ENCODE measurements at regions not wholly inside any gene's neighbourhood (a gene's known extent, or its start where the extent isn't known, plus 50 kb on each side); places are given as distances from the start of the nearest gene placed in this dataset.

DNA sequence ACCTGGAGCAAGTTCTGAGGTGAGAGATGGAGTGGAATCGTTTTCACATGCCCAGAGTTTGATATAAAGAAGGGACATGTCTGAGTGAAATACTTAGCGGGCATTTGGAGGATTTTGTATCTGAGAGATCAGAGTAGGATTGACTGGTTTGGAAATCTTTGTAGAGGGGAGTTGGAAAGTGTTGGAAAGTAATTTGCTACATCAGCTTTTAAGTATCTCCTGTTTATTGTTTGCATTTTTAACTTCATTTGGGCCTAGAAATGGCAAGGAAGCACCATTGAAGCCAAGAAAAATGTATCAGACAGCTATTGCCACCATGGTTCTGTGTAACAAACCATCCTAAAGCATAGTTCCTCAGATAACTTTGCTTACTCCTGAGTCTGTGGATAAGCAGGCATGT lies 1015.1 kb upstream of the EEF2KMT start:
- no peaks in the 10 kb centered on the region for H3K27me3 ChIP-seq (replicated peaks; ENCODE audit: insufficient read depth)
- TF ChIP-seq CTCF (IDR thresholded peaks at IDR 0.05): no peak
- H3K4me3 ChIP-seq: no peak overlapping the region
- ATAC-seq (ENCODE audit: insufficient number of reproducible peaks, low FRiP score, low read depth): no peak
- H3K4me1 ChIP-seq (ENCODE audit: control insufficient read depth in 1 of 2, low read depth in 2 of 2): no peaks in the 10 kb centered on the region
- H3K9me3 ChIP-seq: no peaks in the 10 kb centered on the region
- H3K27ac ChIP-seq: no peak overlapping the region
- DNase-seq (ENCODE audit: low spot score): no peak
- H3K36me3 ChIP-seq: no peaks in the 10 kb centered on the region

- H3K36me3 ChIP-seq: no peaks in the 10 kb centered on the region
- no peak for TF ChIP-seq CTCF (IDR thresholded peaks at IDR 0.05)
- ATAC-seq (ENCODE audit: insufficient number of reproducible peaks, low FRiP score, low read depth) (no peak), DNase-seq (ENCODE audit: low spot score) (no peak)
- no peaks in the 10 kb centered on the region for H3K4me1 ChIP-seq (ENCODE audit: control insufficient read depth in 1 of 2, low read depth in 2 of 2)
- no peaks in the 10 kb centered on the region for H3K27me3 ChIP-seq (replicated peaks; ENCODE audit: insufficient read depth)
- no peak overlapping the region for H3K4me3 ChIP-seq
- H3K9me3 ChIP-seq: no peaks in the 10 kb centered on the region
- H3K27ac ChIP-seq: no peak overlapping the region
These were observed 1013.8 kb upstream of the EEF2KMT start for GRCh38 chr16:6111390-6111789.

- ATAC-seq (ENCODE audit: insufficient number of reproducible peaks, low FRiP score, low read depth) (no peak), DNase-seq (ENCODE audit: low spot score) (no peak)
- TF ChIP-seq CTCF (IDR thresholded peaks at IDR 0.05): no peak
- Histone ChIP-seq H3K27ac (no peak overlapping the region), H3K4me3 (no peak overlapping the region), H3K27me3 (replicated peaks; ENCODE audit: insufficient read depth) (no peaks in the 10 kb centered on the region), H3K36me3 (no peaks in the 10 kb centered on the region), H3K9me3 (no peaks in the 10 kb centered on the region), H3K4me1 (ENCODE audit: control insufficient read depth in 1 of 2, low read depth in 2 of 2) (no peaks in the 10 kb centered on the region)
These were observed 1012.8 kb upstream of the EEF2KMT start for GRCh38 chr16:6110346-6110745.

- H3K27me3 ChIP-seq (replicated peaks; ENCODE audit: insufficient read depth): no peaks in the 10 kb centered on the region
- no peak overlapping the region for H3K4me3 ChIP-seq
- H3K9me3 ChIP-seq: no peaks in the 10 kb centered on the region
- DNase-seq (ENCODE audit: low spot score) (no peak), ATAC-seq (ENCODE audit: insufficient number of reproducible peaks, low FRiP score, low read depth) (no peak)
- H3K4me1 ChIP-seq (ENCODE audit: control insufficient read depth in 1 of 2, low read depth in 2 of 2): no peaks in the 10 kb centered on the region
- TF ChIP-seq CTCF (IDR thresholded peaks at IDR 0.05): no peak
- H3K36me3 ChIP-seq: no peaks in the 10 kb centered on the region
- no peak overlapping the region for H3K27ac ChIP-seq
These were observed 1008.5 kb upstream of the EEF2KMT start for GRCh38 chr16:6106061-6106460.

DNA sequence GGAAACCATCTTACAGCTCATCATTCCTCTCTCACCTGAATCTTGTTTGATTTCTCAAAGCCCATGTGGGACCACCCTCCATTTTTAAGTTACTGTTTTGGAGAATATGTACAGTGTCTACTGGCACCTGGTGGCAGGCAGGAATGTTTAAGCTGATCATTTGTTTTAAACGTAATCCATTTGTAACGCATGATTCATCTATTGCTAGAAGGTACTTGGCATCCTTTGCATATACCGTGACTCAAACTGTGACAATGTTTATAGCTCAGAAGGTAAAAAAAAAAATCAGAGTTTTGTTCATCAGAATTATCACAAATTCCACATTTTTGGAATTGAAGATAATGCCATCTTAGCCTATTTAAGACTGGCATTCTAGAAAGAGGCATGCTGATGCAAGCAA lies 1007.5 kb upstream of the EEF2KMT start:
- ATAC-seq (ENCODE audit: insufficient number of reproducible peaks, low FRiP score, low read depth): no peak
- Histone ChIP-seq H3K27me3 (replicated peaks; ENCODE audit: insufficient read depth) (no peaks in the 10 kb centered on the region), H3K36me3 (no peaks in the 10 kb centered on the region), H3K9me3 (no peaks in the 10 kb centered on the region), H3K4me1 (ENCODE audit: control insufficient read depth in 1 of 2, low read depth in 2 of 2) (no peaks in the 10 kb centered on the region), H3K4me3 (no peak overlapping the region), H3K27ac (no peak overlapping the region)
- no peak for TF ChIP-seq CTCF (IDR thresholded peaks at IDR 0.05)
- no peak for DNase-seq (ENCODE audit: low spot score)

Data from thoracic aorta (tissue), 2 donors.